ENCODE measurements at regions not wholly inside any gene's neighbourhood (a gene's known extent, or its start where the extent isn't known, plus 50 kb on each side); places are given as distances from the start of the nearest gene placed in this dataset.

- Histone ChIP-seq H3K4me1 (ENCODE audit: control insufficient read depth in 2 of 2, insufficient read depth in 2 of 2, low read length in 2 of 2) (no peaks in the 10 kb centered on the region), H3K9ac (ENCODE audit: low read length) (no peak overlapping the region), H3K4me2 (replicated peaks; ENCODE audit: low read depth, low read length, poor library complexity, severe bottlenecking) (no peak overlapping the region), H3K9me3 (ENCODE audit: control extremely low read depth in 1 of 3, control insufficient read depth in 2 of 3, insufficient read depth in 1 of 3, low read length in 2 of 3) (no peaks in the 10 kb centered on the region), H3K4me3 (ENCODE audit: control extremely low read depth in 1 of 5, extremely low read depth in 1 of 5, insufficient read depth in 1 of 5, low read depth in 2 of 5, low read length in 4 of 5) (no peak overlapping the region), H3K27ac (ENCODE audit: low read length in 2 of 2) (no peak overlapping the region), H4K20me1 (ENCODE audit: control insufficient read depth, insufficient read depth, low read length, poor library complexity, severe bottlenecking) (no peaks in the 10 kb centered on the region), H3K27me3 (replicated peaks in 1 of 4; ENCODE audit: control extremely low read depth in 1 of 4, control insufficient read depth in 3 of 4, insufficient read depth in 4 of 4, low read length in 3 of 4) (no peaks in the 10 kb centered on the region), H3K79me2 (ENCODE audit: control insufficient read depth, insufficient read depth, low read length) (no peaks in the 10 kb centered on the region), H2AFZ (ENCODE audit: insufficient read depth, low read depth, low read length, poor library complexity, severe bottlenecking) (no peak overlapping the region), H3K36me3 (replicated peaks in 1 of 2; ENCODE audit: control extremely low read depth in 1 of 2, control insufficient read depth in 1 of 2, extremely low read depth in 1 of 2, insufficient read depth in 2 of 2, low read length in 1 of 2) (no peaks in the 10 kb centered on the region)
- POLR2A ChIA-PET = no interaction called here
- H3K4me1 Mint-ChIP-seq = no peaks in the 10 kb centered on the region
- intact Hi-C loops (cut with micrococcal nuclease) = no loop called here
- WGBS (ENCODE audit: insufficient coverage) = no CpG with 5 or more reads among the region's 6 CpGs
- ATAC-seq (ENCODE audit: low read depth) (no peak), DNase-seq (no peak)
- TF ChIP-seq EZH2 (IDR thresholded peaks at IDR 0.05; ENCODE audit: borderline replicate concordance, insufficient read depth, low read depth, low read length, poor library complexity, severe bottlenecking) (no peak), CTCF (IDR thresholded peaks at IDR 0.05) (no peak)
- H3K9me3 Mint-ChIP-seq (ENCODE audit: insufficient read depth) = no peaks in the 10 kb centered on the region
- no peak overlapping the region for H3K4me3 Mint-ChIP-seq
- H3K27ac Mint-ChIP-seq = no peak overlapping the region
- peaks cover 28% of the 10 kb centered on the region for H3K27me3 Mint-ChIP-seq
- CTCF ChIA-PET = no interaction called here
These were observed 116.0 kb downstream of the MIS18A start for GRCh38 chr21:32162727-32163320.

- Mint-ChIP-seq H3K4me3 (no peak overlapping the region), H3K4me1 (no peaks in the 10 kb centered on the region), H3K27me3 (peaks cover under 1% of the 10 kb centered on the region), H3K9me3 (ENCODE audit: insufficient read depth) (no peaks in the 10 kb centered on the region), H3K27ac (no peak overlapping the region)
- H3K36me3 ChIP-seq (replicated peaks in 1 of 2; ENCODE audit: control extremely low read depth in 1 of 2, control insufficient read depth in 1 of 2, extremely low read depth in 1 of 2, insufficient read depth in 2 of 2, low read length in 1 of 2) = no peaks in the 10 kb centered on the region
- H3K9me3 ChIP-seq (ENCODE audit: control extremely low read depth in 1 of 3, control insufficient read depth in 2 of 3, insufficient read depth in 1 of 3, low read length in 2 of 3) = no peaks in the 10 kb centered on the region
- ChIA-PET POLR2A (no interaction called here), CTCF (no interaction called here)
- DNase-seq (no peak), ATAC-seq (ENCODE audit: low read depth) (no peak)
- H2AFZ ChIP-seq (ENCODE audit: insufficient read depth, low read depth, low read length, poor library complexity, severe bottlenecking) = no peak overlapping the region
- no peak overlapping the region for H3K9ac ChIP-seq (ENCODE audit: low read length)
- no peak overlapping the region for H3K4me3 ChIP-seq (ENCODE audit: control extremely low read depth in 1 of 5, extremely low read depth in 1 of 5, insufficient read depth in 1 of 5, low read depth in 2 of 5, low read length in 4 of 5)
- intact Hi-C loops (cut with micrococcal nuclease) = no loop called here
- no peaks in the 10 kb centered on the region for H3K27me3 ChIP-seq (replicated peaks in 1 of 4; ENCODE audit: control extremely low read depth in 1 of 4, control insufficient read depth in 3 of 4, insufficient read depth in 4 of 4, low read length in 3 of 4)
- no peaks in the 10 kb centered on the region for H3K4me1 ChIP-seq (ENCODE audit: control insufficient read depth in 2 of 2, insufficient read depth in 2 of 2, low read length in 2 of 2)
- no CpG with 5 or more reads among the region's 2 CpGs for WGBS (ENCODE audit: insufficient coverage)
- H4K20me1 ChIP-seq (ENCODE audit: control insufficient read depth, insufficient read depth, low read length, poor library complexity, severe bottlenecking) = no peaks in the 10 kb centered on the region
- no peaks in the 10 kb centered on the region for H3K79me2 ChIP-seq (ENCODE audit: control insufficient read depth, insufficient read depth, low read length)
- H3K27ac ChIP-seq (ENCODE audit: low read length in 2 of 2) = no peak overlapping the region
- TF ChIP-seq CTCF (IDR thresholded peaks at IDR 0.05) = no peak
- no peak for TF ChIP-seq EZH2 (IDR thresholded peaks at IDR 0.05; ENCODE audit: borderline replicate concordance, insufficient read depth, low read depth, low read length, poor library complexity, severe bottlenecking)
- H3K4me2 ChIP-seq (replicated peaks; ENCODE audit: low read depth, low read length, poor library complexity, severe bottlenecking) = no peak overlapping the region
These were observed 123.6 kb downstream of the MIS18A start for GRCh38 chr21:32155226-32155625.
